Ectodermal cell (in vitro differentiated cells): ENCODE measurements at regions not wholly inside any gene's neighbourhood (a gene's known extent, or its start where the extent isn't known, plus 50 kb on each side); places are given as distances from the start of the nearest gene placed in this dataset.

Experiments used
- H3K27ac ChIP-seq: 2 replicates; pipeline ENCODE4 v1.7.0; 2013; ENCODE audit warnings: mild to moderate bottlenecking, low read depth, low read length; ENCODE audit not compliant: insufficient read depth, poor library complexity, severe bottlenecking
- H3K27me3 ChIP-seq: 2 replicates; pipeline ENCODE4 v1.7.0; 2013; ENCODE audit warnings: mild to moderate bottlenecking, low read length; ENCODE audit not compliant: insufficient read depth, control insufficient read depth, poor library complexity, severe bottlenecking
- H3K36me3 ChIP-seq: one replicate; pipeline ENCODE4 v1.7.0; 2013; ENCODE audit warnings: low read length; ENCODE audit not compliant: control insufficient read depth, insufficient read depth
- H3K4me1 ChIP-seq: one replicate; pipeline ENCODE4 v1.7.0; 2013; ENCODE audit warnings: low read length; ENCODE audit not compliant: control insufficient read depth, insufficient read depth
- H3K4me3 ChIP-seq: 2 replicates; pipeline ENCODE4 v1.7.0; 2013; ENCODE audit warnings: low read depth, low read length, control low read depth; ENCODE audit not compliant: insufficient read depth
- H3K9me3 ChIP-seq: 2 replicates; pipeline ENCODE4 v1.7.0; 2013; ENCODE audit warnings: mild to moderate bottlenecking, low read length, moderate library complexity; ENCODE audit not compliant: control insufficient read depth
- WGBS, 2 experiments: methylation state at CpG; one replicate each; pipeline ENCODE4 v1.1.7; 2013; ENCODE audit warnings: missing lambda C conversion rate in 2 of 2; 5-methylcytosine and 5-hydroxymethylcytosine counted together

- WGBS, 2 experiments: 86 to 95% methylated on average over 1 of the region's 1 CpG
- Histone ChIP-seq H3K27ac (no peak overlapping the region), H3K27me3 (no peaks in the 10 kb centered on the region), H3K4me3 (no peak overlapping the region), H3K4me1 (no peaks in the 10 kb centered on the region), H3K36me3 (no peaks in the 10 kb centered on the region), H3K9me3 (no peaks in the 10 kb centered on the region)
Measured at GRCh38 chr5:155783246-155783645, 543.7 kb upstream of the SGCD start.

GRCh38 chr5:155783791-155784190, 543.2 kb upstream of the SGCD start:
- WGBS, 2 experiments: 94 to 97% methylated on average over 3 of the region's 3 CpGs
- Histone ChIP-seq H3K36me3 (no peaks in the 10 kb centered on the region), H3K27me3 (no peaks in the 10 kb centered on the region), H3K4me1 (no peaks in the 10 kb centered on the region), H3K4me3 (no peak overlapping the region), H3K27ac (no peak overlapping the region), H3K9me3 (no peaks in the 10 kb centered on the region)

- H3K27ac ChIP-seq: no peak overlapping the region
- H3K4me1 ChIP-seq: no peaks in the 10 kb centered on the region
- no peaks in the 10 kb centered on the region for H3K36me3 ChIP-seq
- 91 to 92% methylated on average over 1 of the region's 1 CpG for WGBS, 2 experiments
- no peak overlapping the region for H3K4me3 ChIP-seq
- H3K27me3 ChIP-seq: no peaks in the 10 kb centered on the region
- H3K9me3 ChIP-seq: no peaks in the 10 kb centered on the region
Measured at GRCh38 chr5:155786108-155786507, 540.9 kb upstream of the SGCD start.

GRCh38 chr5:155792873-155793272, 534.1 kb upstream of the SGCD start:
- H3K27ac ChIP-seq: no peak overlapping the region
- H3K4me3 ChIP-seq: no peak overlapping the region
- no peaks in the 10 kb centered on the region for H3K36me3 ChIP-seq
- H3K9me3 ChIP-seq: no peaks in the 10 kb centered on the region
- no peaks in the 10 kb centered on the region for H3K4me1 ChIP-seq
- no peaks in the 10 kb centered on the region for H3K27me3 ChIP-seq
- 88 to 100% methylated on average over 1 of the region's 1 CpG for WGBS, 2 experiments

- Histone ChIP-seq H3K27me3 (no peaks in the 10 kb centered on the region), H3K36me3 (no peaks in the 10 kb centered on the region), H3K4me1 (no peaks in the 10 kb centered on the region), H3K9me3 (no peaks in the 10 kb centered on the region), H3K27ac (no peak overlapping the region), H3K4me3 (no peak overlapping the region)
Measured at GRCh38 chr5:155794795-155795194, 532.2 kb upstream of the SGCD start.

GRCh38 chr5:155799308-155799707, 527.7 kb upstream of the SGCD start:
- no peaks in the 10 kb centered on the region for H3K9me3 ChIP-seq
- H3K27me3 ChIP-seq: no peaks in the 10 kb centered on the region
- no peaks in the 10 kb centered on the region for H3K4me1 ChIP-seq
- WGBS, 2 experiments: 87 to 92% methylated on average over 6 of the region's 6 CpGs
- no peaks in the 10 kb centered on the region for H3K36me3 ChIP-seq
- H3K4me3 ChIP-seq: no peak overlapping the region
- H3K27ac ChIP-seq: no peak overlapping the region

GRCh38 chr5:155807884-155808576, 518.9 kb upstream of the SGCD start:
- H3K27me3 ChIP-seq: no peaks in the 10 kb centered on the region
- no peaks in the 10 kb centered on the region for H3K4me1 ChIP-seq
- no peak overlapping the region for H3K27ac ChIP-seq
- H3K36me3 ChIP-seq: no peaks in the 10 kb centered on the region
- no peak overlapping the region for H3K4me3 ChIP-seq
- 88 to 90% methylated on average over 3 of the region's 3 CpGs for WGBS, 2 experiments
- no peaks in the 10 kb centered on the region for H3K9me3 ChIP-seq

- H3K27me3 ChIP-seq: no peaks in the 10 kb centered on the region
- no peaks in the 10 kb centered on the region for H3K4me1 ChIP-seq
- no peak overlapping the region for H3K4me3 ChIP-seq
- WGBS, 2 experiments: 76 to 82% methylated on average over 1 of the region's 1 CpG
- H3K27ac ChIP-seq: no peak overlapping the region
- no peaks in the 10 kb centered on the region for H3K36me3 ChIP-seq
- H3K9me3 ChIP-seq: no peaks in the 10 kb centered on the region
Measured at GRCh38 chr5:155815248-155815647, 511.7 kb upstream of the SGCD start.

GRCh38 chr5:155822177-155822576, 504.8 kb upstream of the SGCD start:
- 76 to 88% methylated on average over 3 of the region's 3 CpGs for WGBS, 2 experiments
- H3K9me3 ChIP-seq: no peaks in the 10 kb centered on the region

GRCh38 chr5:155826611-155827507, 500.1 kb upstream of the SGCD start:
- Histone ChIP-seq H3K36me3 (no peaks in the 10 kb centered on the region), H3K9me3 (no peaks in the 10 kb centered on the region), H3K4me3 (no peak overlapping the region), H3K27ac (no peak overlapping the region), H3K27me3 (no peaks in the 10 kb centered on the region), H3K4me1 (no peaks in the 10 kb centered on the region)
- 94 to 100% methylated on average over 2 to 3 of the region's 3 CpGs for WGBS, 2 experiments

More at GRCh38 chr5:155822177-155822576, 504.8 kb upstream of the SGCD start:
- Histone ChIP-seq H3K27ac (no peak overlapping the region), H3K4me1 (no peaks in the 10 kb centered on the region), H3K36me3 (no peaks in the 10 kb centered on the region), H3K27me3 (no peaks in the 10 kb centered on the region), H3K4me3 (no peak overlapping the region)
